ENCODE measurements at regions not wholly inside any gene's neighbourhood (a gene's known extent, or its start where the extent isn't known, plus 50 kb on each side); places are given as distances from the start of the nearest gene placed in this dataset.

- no peak for TF ChIP-seq POLR2AphosphoS5 (IDR thresholded peaks at IDR 0.05; ENCODE audit: low read depth, low read length)
Observed at GRCh38 chr10:78557433-78557925, 511.3 kb upstream of the ZMIZ1 start.

GRCh38 chr10:78559661-78560340 lies 509.0 kb upstream of the ZMIZ1 start:
- TF ChIP-seq POLR2AphosphoS5 (IDR thresholded peaks at IDR 0.05; ENCODE audit: low read depth, low read length), result no peak
- TF ChIP-seq TAF1 (IDR thresholded peaks at IDR 0.05; ENCODE audit: borderline replicate concordance, insufficient read depth, low read length), result no peak
- no peak for TF ChIP-seq REST (IDR thresholded peaks at IDR 0.05; ENCODE audit: insufficient read depth in 1 of 2, low read depth in 2 of 2, low read length in 2 of 2)
- no peak for TF ChIP-seq SIN3A (IDR thresholded peaks at IDR 0.05; ENCODE audit: borderline replicate concordance, insufficient read depth, low read length)
- no peak for TF ChIP-seq FOXP2 (optimal IDR thresholded peaks at IDR 0.05; ENCODE audit: borderline replicate concordance, extremely low read depth, extremely low read length, insufficient read depth)

- TF ChIP-seq POLR2AphosphoS5 (IDR thresholded peaks at IDR 0.05; ENCODE audit: low read depth, low read length) (no peak), SIN3A (IDR thresholded peaks at IDR 0.05; ENCODE audit: borderline replicate concordance, insufficient read depth, low read length) (no peak), REST (IDR thresholded peaks at IDR 0.05; ENCODE audit: insufficient read depth in 1 of 2, low read depth in 2 of 2, low read length in 2 of 2) (no peak), FOXP2 (optimal IDR thresholded peaks at IDR 0.05; ENCODE audit: borderline replicate concordance, extremely low read depth, extremely low read length, insufficient read depth) (no peak), TAF1 (IDR thresholded peaks at IDR 0.05; ENCODE audit: borderline replicate concordance, insufficient read depth, low read length) (no peak)
Observed at GRCh38 chr10:78560341-78560688, 508.5 kb upstream of the ZMIZ1 start.

- TF ChIP-seq POLR2AphosphoS5 (IDR thresholded peaks at IDR 0.05; ENCODE audit: low read depth, low read length) (no peak), FOXP2 (optimal IDR thresholded peaks at IDR 0.05; ENCODE audit: borderline replicate concordance, extremely low read depth, extremely low read length, insufficient read depth) (no peak), TAF1 (IDR thresholded peaks at IDR 0.05; ENCODE audit: borderline replicate concordance, insufficient read depth, low read length) (no peak), SIN3A (IDR thresholded peaks at IDR 0.05; ENCODE audit: borderline replicate concordance, insufficient read depth, low read length) (no peak), REST (IDR thresholded peaks at IDR 0.05; ENCODE audit: insufficient read depth in 1 of 2, low read depth in 2 of 2, low read length in 2 of 2) (no peak)
Observed at GRCh38 chr10:78563314-78563713, 505.5 kb upstream of the ZMIZ1 start.

GRCh38 chr10:78565841-78566240 lies 502.9 kb upstream of the ZMIZ1 start:
- TF ChIP-seq REST (IDR thresholded peaks at IDR 0.05; ENCODE audit: insufficient read depth in 1 of 2, low read depth in 2 of 2, low read length in 2 of 2), result no peak
- TF ChIP-seq FOXP2 (optimal IDR thresholded peaks at IDR 0.05; ENCODE audit: borderline replicate concordance, extremely low read depth, extremely low read length, insufficient read depth), result no peak
